ENCODE measurements at regions not wholly inside any gene's neighbourhood (a gene's known extent, or its start where the extent isn't known, plus 50 kb on each side); places are given as distances from the start of the nearest gene placed in this dataset.

GRCh38 chr10:111208951-111209350 lies 132.1 kb downstream of the ADRA2A start:
- Mint-ChIP-seq H3K36me3 (ENCODE audit: low read depth) (no peaks in the 10 kb centered on the region), H3K27me3 (ENCODE audit: insufficient read depth) (peaks cover 6% of the 10 kb centered on the region), H3K9me3 (no peaks in the 10 kb centered on the region), H3K4me3 (no peak overlapping the region), H3K4me1 (ENCODE audit: low read depth) (no peaks in the 10 kb centered on the region), H3K27ac (no peak overlapping the region)
- intact Hi-C loops (cut with micrococcal nuclease): loop anchor here (5.0 kb wide), 1 partner anchor 462 kb away; no protein-coding TSS in a partner anchor
- no peak for DNase-seq (ENCODE audit: low spot score)

- no peak overlapping the region for H3K4me3 Mint-ChIP-seq
- peaks cover 6% of the 10 kb centered on the region for H3K27me3 Mint-ChIP-seq (ENCODE audit: insufficient read depth)
- no peaks in the 10 kb centered on the region for H3K36me3 Mint-ChIP-seq (ENCODE audit: low read depth)
- intact Hi-C loops (cut with micrococcal nuclease): loop anchor here (5.0 kb wide), 1 partner anchor 462 kb away; no protein-coding TSS in a partner anchor
- H3K4me1 Mint-ChIP-seq (ENCODE audit: low read depth): no peaks in the 10 kb centered on the region
- no peak for DNase-seq (ENCODE audit: low spot score)
- no peak overlapping the region for H3K27ac Mint-ChIP-seq
- no peaks in the 10 kb centered on the region for H3K9me3 Mint-ChIP-seq
These were observed 132.9 kb downstream of the ADRA2A start for GRCh38 chr10:111209692-111210091.

- no peak for DNase-seq (ENCODE audit: low spot score)
- no peaks in the 10 kb centered on the region for H3K36me3 Mint-ChIP-seq (ENCODE audit: low read depth)
- H3K27ac Mint-ChIP-seq: no peak overlapping the region
- peaks cover 6% of the 10 kb centered on the region for H3K27me3 Mint-ChIP-seq (ENCODE audit: insufficient read depth)
- intact Hi-C loops (cut with micrococcal nuclease): no loop called here
- no peaks in the 10 kb centered on the region for H3K9me3 Mint-ChIP-seq
- no peak overlapping the region for H3K4me3 Mint-ChIP-seq
- no peaks in the 10 kb centered on the region for H3K4me1 Mint-ChIP-seq (ENCODE audit: low read depth)
These were observed 134.4 kb downstream of the ADRA2A start for GRCh38 chr10:111211241-111211640.

- intact Hi-C loops (cut with micrococcal nuclease): no loop called here
- Mint-ChIP-seq H3K27me3 (ENCODE audit: insufficient read depth) (peaks cover 6% of the 10 kb centered on the region), H3K4me1 (ENCODE audit: low read depth) (no peaks in the 10 kb centered on the region), H3K36me3 (ENCODE audit: low read depth) (no peaks in the 10 kb centered on the region), H3K9me3 (no peaks in the 10 kb centered on the region), H3K4me3 (no peak overlapping the region), H3K27ac (no peak overlapping the region)
- DNase-seq (ENCODE audit: low spot score): no peak
These were observed 134.9 kb downstream of the ADRA2A start for GRCh38 chr10:111211706-111212105.

- no peaks in the 10 kb centered on the region for H3K9me3 Mint-ChIP-seq
- DNase-seq (ENCODE audit: low spot score): no peak
- H3K27ac Mint-ChIP-seq: no peak overlapping the region
- H3K4me3 Mint-ChIP-seq: no peak overlapping the region
- no peaks in the 10 kb centered on the region for H3K36me3 Mint-ChIP-seq (ENCODE audit: low read depth)
- intact Hi-C loops (cut with micrococcal nuclease): no loop called here
- peaks cover 16% of the 10 kb centered on the region for H3K27me3 Mint-ChIP-seq (ENCODE audit: insufficient read depth)
- no peaks in the 10 kb centered on the region for H3K4me1 Mint-ChIP-seq (ENCODE audit: low read depth)
These were observed 145.1 kb downstream of the ADRA2A start for GRCh38 chr10:111221682-111222480.

- Mint-ChIP-seq H3K36me3 (ENCODE audit: low read depth) (no peaks in the 10 kb centered on the region), H3K4me1 (ENCODE audit: low read depth) (no peaks in the 10 kb centered on the region), H3K4me3 (no peak overlapping the region), H3K27ac (no peak overlapping the region), H3K9me3 (no peaks in the 10 kb centered on the region), H3K27me3 (ENCODE audit: insufficient read depth) (peaks cover 13% of the 10 kb centered on the region)
- intact Hi-C loops (cut with micrococcal nuclease): no loop called here
- no peak for DNase-seq (ENCODE audit: low spot score)
These were observed 146.1 kb downstream of the ADRA2A start for GRCh38 chr10:111222961-111223360.

- Mint-ChIP-seq H3K9me3 (no peaks in the 10 kb centered on the region), H3K27me3 (ENCODE audit: insufficient read depth) (peaks cover 1% of the 10 kb centered on the region), H3K36me3 (ENCODE audit: low read depth) (no peaks in the 10 kb centered on the region), H3K4me1 (ENCODE audit: low read depth) (no peaks in the 10 kb centered on the region), H3K4me3 (no peak overlapping the region), H3K27ac (no peak overlapping the region)
- intact Hi-C loops (cut with micrococcal nuclease): no loop called here
- no peak for DNase-seq (ENCODE audit: low spot score)
These were observed 154.9 kb downstream of the ADRA2A start for GRCh38 chr10:111231779-111232178.

- Mint-ChIP-seq H3K36me3 (ENCODE audit: low read depth) (no peaks in the 10 kb centered on the region), H3K9me3 (no peaks in the 10 kb centered on the region), H3K4me1 (ENCODE audit: low read depth) (no peaks in the 10 kb centered on the region), H3K4me3 (no peak overlapping the region), H3K27me3 (ENCODE audit: insufficient read depth) (peaks cover 1% of the 10 kb centered on the region), H3K27ac (no peak overlapping the region)
- intact Hi-C loops (cut with micrococcal nuclease): no loop called here
- DNase-seq (ENCODE audit: low spot score): no peak
These were observed 156.6 kb downstream of the ADRA2A start for GRCh38 chr10:111233439-111233838.

- DNase-seq (ENCODE audit: low spot score): no peak
- Mint-ChIP-seq H3K4me3 (no peak overlapping the region), H3K27ac (no peak overlapping the region), H3K4me1 (ENCODE audit: low read depth) (no peaks in the 10 kb centered on the region), H3K36me3 (ENCODE audit: low read depth) (no peaks in the 10 kb centered on the region), H3K27me3 (ENCODE audit: insufficient read depth) (peaks cover 1% of the 10 kb centered on the region), H3K9me3 (no peaks in the 10 kb centered on the region)
- intact Hi-C loops (cut with micrococcal nuclease): no loop called here
These were observed 157.5 kb downstream of the ADRA2A start for GRCh38 chr10:111234234-111234913.

GRCh38 chr10:111234914-111235302 lies 158.1 kb downstream of the ADRA2A start:
- no peak for DNase-seq (ENCODE audit: low spot score)
- H3K36me3 Mint-ChIP-seq (ENCODE audit: low read depth): no peaks in the 10 kb centered on the region
- H3K9me3 Mint-ChIP-seq: no peaks in the 10 kb centered on the region
- no peaks in the 10 kb centered on the region for H3K4me1 Mint-ChIP-seq (ENCODE audit: low read depth)
- H3K27me3 Mint-ChIP-seq (ENCODE audit: insufficient read depth): peaks cover 1% of the 10 kb centered on the region
- H3K4me3 Mint-ChIP-seq: no peak overlapping the region
- intact Hi-C loops (cut with micrococcal nuclease): no loop called here
- no peak overlapping the region for H3K27ac Mint-ChIP-seq

GRCh38 chr10:111240348-111240747 lies 163.5 kb downstream of the ADRA2A start:
- Mint-ChIP-seq H3K27me3 (ENCODE audit: insufficient read depth) (peaks cover 1% of the 10 kb centered on the region), H3K36me3 (ENCODE audit: low read depth) (no peaks in the 10 kb centered on the region), H3K9me3 (no peaks in the 10 kb centered on the region), H3K4me1 (ENCODE audit: low read depth) (no peaks in the 10 kb centered on the region), H3K27ac (no peak overlapping the region), H3K4me3 (no peak overlapping the region)
- intact Hi-C loops (cut with micrococcal nuclease): no loop called here
- DNase-seq (ENCODE audit: low spot score): no peak

- H3K4me3 Mint-ChIP-seq: no peak overlapping the region
- intact Hi-C loops (cut with micrococcal nuclease): no loop called here
- H3K36me3 Mint-ChIP-seq (ENCODE audit: low read depth): no peaks in the 10 kb centered on the region
- DNase-seq (ENCODE audit: low spot score): no peak
- no peak overlapping the region for H3K27ac Mint-ChIP-seq
- peaks cover 3% of the 10 kb centered on the region for H3K27me3 Mint-ChIP-seq (ENCODE audit: insufficient read depth)
- no peaks in the 10 kb centered on the region for H3K9me3 Mint-ChIP-seq
- H3K4me1 Mint-ChIP-seq (ENCODE audit: low read depth): no peaks in the 10 kb centered on the region
These were observed 166.3 kb downstream of the ADRA2A start for GRCh38 chr10:111243126-111243525.

- Mint-ChIP-seq H3K4me1 (ENCODE audit: low read depth) (no peaks in the 10 kb centered on the region), H3K27ac (no peak overlapping the region), H3K4me3 (no peak overlapping the region), H3K9me3 (no peaks in the 10 kb centered on the region), H3K36me3 (ENCODE audit: low read depth) (no peaks in the 10 kb centered on the region), H3K27me3 (ENCODE audit: insufficient read depth) (peaks cover 9% of the 10 kb centered on the region)
- no peak for DNase-seq (ENCODE audit: low spot score)
- intact Hi-C loops (cut with micrococcal nuclease): no loop called here
These were observed 169.3 kb downstream of the ADRA2A start for GRCh38 chr10:111246136-111246535.

Measured in activated T-helper 1 cell treated with anti-CD3 and anti-CD28 coated beads, Interleukin-12 subunit alpha, Interleukin-12 subunit beta, Interleukin-2, Interleukin-4 antibody, amounts not matched to agents 30 ng/mL and 10 ng/mL and 1 ng/mL, durations not matched to agents 14 hours and 24 hours and 36 hours (primary cell).